CD4-positive, alpha-beta T cell (primary cell): ENCODE measurements at regions not wholly inside any gene's neighbourhood (a gene's known extent, or its start where the extent isn't known, plus 50 kb on each side); places are given as distances from the start of the nearest gene placed in this dataset.

ENCODE experiments used
- ATAC-seq: fragments of 200-7000 bp; cut with Tn5 transposase; one replicate; pipeline ENCODE4 v1.10.0; 2022; ENCODE audit warnings: mild to moderate bottlenecking; ENCODE audit not compliant: poor library complexity
- CTCF ChIA-PET: fragments of 350-600 bp; sonication (Branson Sonifier 250); formaldehyde crosslinking; loops from one replicate; lab custom pipeline; 2021; ENCODE audit warnings: antibody characterized with exemption, inconsistent platforms; lab: Charles Lee
- POLR2A ChIA-PET: fragments of 350-600 bp; sonication (Branson Sonifier 250); formaldehyde crosslinking; loops from one replicate; lab custom pipeline; 2021; ENCODE audit warnings: antibody characterized with exemption, inconsistent platforms; lab: Charles Lee
- DNase-seq, 14 experiments: peaks; one replicate each; pipeline ENCODE4 v3.0.0-alpha.2; 2013 to 2020; ENCODE audit warnings: mixed read lengths in 2 of 14
- H3K27ac ChIP-seq, 2 donors: one replicate each; pipeline versions ENCODE4 v1.5.1 to v1.7.0; 2013; ENCODE audit warnings: low read length in 2 of 2, low read depth in 1 of 2, mild to moderate bottlenecking in 1 of 2
- H3K27me3 ChIP-seq, 2 experiments: 1 replicate in 1 of 2; 2 replicates in 1 of 2; pipeline versions ENCODE4 v1.6.1 to v1.7.0; 2013; ENCODE audit warnings: low read length in 2 of 2, control low read depth in 1 of 2, mild to moderate bottlenecking in 1 of 2, moderate library complexity in 1 of 2; ENCODE audit not compliant: insufficient read depth in 2 of 2, control insufficient read depth in 1 of 2
- H3K36me3 ChIP-seq: one replicate; pipeline ENCODE4 v1.6.1; 2013; ENCODE audit warnings: low read length, control low read depth; ENCODE audit not compliant: insufficient read depth
- H3K4me1 ChIP-seq: one replicate; pipeline ENCODE4 v1.6.1; 2013; ENCODE audit warnings: low read length, control low read depth; ENCODE audit not compliant: insufficient read depth
- H3K4me3 ChIP-seq: one replicate; pipeline ENCODE4 v1.5.1; 2013; ENCODE audit warnings: mild to moderate bottlenecking, low read length, moderate library complexity
- H3K9me3 ChIP-seq, 2 experiments: 1 replicate in 1 of 2; 2 replicates in 1 of 2; pipeline versions ENCODE4 v1.6.1 to v1.7.0; 2013; ENCODE audit warnings: low read length in 2 of 2, mild to moderate bottlenecking in 2 of 2, control low read depth in 1 of 2, moderate library complexity in 1 of 2; ENCODE audit not compliant: control insufficient read depth in 1 of 2, insufficient read depth in 1 of 2
- H3K27ac Mint-ChIP-seq: one replicate; pipeline ENCODE4 v1.8.0; 2020; ENCODE audit warnings: mixed read lengths
- H3K27me3 Mint-ChIP-seq: one replicate; pipeline ENCODE4 v1.8.0; 2021; ENCODE audit warnings: mixed read lengths
- H3K36me3 Mint-ChIP-seq: one replicate; pipeline ENCODE4 v1.8.0; 2021; ENCODE audit warnings: low read depth, mixed read lengths
- H3K4me1 Mint-ChIP-seq: one replicate; pipeline ENCODE4 v1.8.0; 2021; ENCODE audit warnings: low read depth, mixed read lengths
- H3K4me3 Mint-ChIP-seq: one replicate; pipeline ENCODE4 v1.8.0; 2020; ENCODE audit warnings: mild to moderate bottlenecking, mixed read lengths
- H3K9me3 Mint-ChIP-seq: one replicate; pipeline ENCODE4 v1.8.0; 2020; ENCODE audit warnings: mixed read lengths
- intact Hi-C, 2 experiments: fragments of 100-400 bp; cut with DNase I in 1 of 2; cut with micrococcal nuclease in 1 of 2; formaldehyde crosslinking; loops; one replicate each; pipeline versions ENCODE4 v1.15.1 to v1.9.0; 2023 to 2025; cut with DNase I, micrococcal nuclease
- TF ChIP-seq, protein P1 (sequence below): fragments of 200-600 bp; IDR thresholded peaks from one replicate; pipeline ENCODE4 v1.8.0; 2022; ENCODE audit warnings: antibody characterized with exemption, mild to moderate bottlenecking

DNA sequence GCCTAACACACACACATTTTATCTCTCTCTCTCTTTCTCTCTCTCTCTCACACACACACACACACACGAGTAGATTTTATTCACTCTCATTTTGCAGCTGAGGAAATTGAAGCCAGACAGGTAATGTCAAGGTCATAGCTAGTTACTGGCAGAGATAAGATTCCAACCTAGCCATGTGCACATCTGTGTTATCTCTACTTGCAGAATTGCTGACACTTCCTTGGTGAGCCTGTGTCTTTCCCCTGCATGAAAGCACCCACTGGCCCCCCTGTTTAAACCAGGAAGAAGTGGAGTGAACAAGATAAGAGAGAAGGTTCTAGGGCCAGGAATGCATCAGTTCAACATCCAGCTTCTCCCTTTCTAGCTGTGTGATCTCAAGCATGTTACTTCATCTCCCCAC, 423.7 kb downstream of the TXNL1 start:
- Mint-ChIP-seq H3K27me3 (no peaks in the 10 kb centered on the region), H3K4me1 (no peaks in the 10 kb centered on the region), H3K4me3 (no peak overlapping the region), H3K9me3 (no peaks in the 10 kb centered on the region), H3K27ac (no peak overlapping the region), H3K36me3 (no peaks in the 10 kb centered on the region)
- ChIA-PET POLR2A (no interaction called here), CTCF (no interaction called here)
- Histone ChIP-seq H3K27ac (no peak overlapping the region), H3K27me3 (no peaks in the 10 kb centered on the region), H3K4me1 (no peaks in the 10 kb centered on the region), H3K4me3 (no peak overlapping the region), H3K36me3 (no peaks in the 10 kb centered on the region), H3K9me3 (no peaks in the 10 kb centered on the region)
- TF ChIP-seq, protein P1, sequence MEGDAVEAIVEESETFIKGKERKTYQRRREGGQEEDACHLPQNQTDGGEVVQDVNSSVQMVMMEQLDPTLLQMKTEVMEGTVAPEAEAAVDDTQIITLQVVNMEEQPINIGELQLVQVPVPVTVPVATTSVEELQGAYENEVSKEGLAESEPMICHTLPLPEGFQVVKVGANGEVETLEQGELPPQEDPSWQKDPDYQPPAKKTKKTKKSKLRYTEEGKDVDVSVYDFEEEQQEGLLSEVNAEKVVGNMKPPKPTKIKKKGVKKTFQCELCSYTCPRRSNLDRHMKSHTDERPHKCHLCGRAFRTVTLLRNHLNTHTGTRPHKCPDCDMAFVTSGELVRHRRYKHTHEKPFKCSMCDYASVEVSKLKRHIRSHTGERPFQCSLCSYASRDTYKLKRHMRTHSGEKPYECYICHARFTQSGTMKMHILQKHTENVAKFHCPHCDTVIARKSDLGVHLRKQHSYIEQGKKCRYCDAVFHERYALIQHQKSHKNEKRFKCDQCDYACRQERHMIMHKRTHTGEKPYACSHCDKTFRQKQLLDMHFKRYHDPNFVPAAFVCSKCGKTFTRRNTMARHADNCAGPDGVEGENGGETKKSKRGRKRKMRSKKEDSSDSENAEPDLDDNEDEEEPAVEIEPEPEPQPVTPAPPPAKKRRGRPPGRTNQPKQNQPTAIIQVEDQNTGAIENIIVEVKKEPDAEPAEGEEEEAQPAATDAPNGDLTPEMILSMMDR = no peak
- DNase-seq (no peak), ATAC-seq (no peak)
- intact Hi-C loops = no loop called here

GRCh38 chr18:56210520-56210919, 427.9 kb downstream of the TXNL1 start:
- DNase-seq = no peak
- no peaks in the 10 kb centered on the region for H3K4me1 ChIP-seq
- H3K36me3 Mint-ChIP-seq = no peaks in the 10 kb centered on the region
- no peaks in the 10 kb centered on the region for H3K9me3 ChIP-seq
- H3K27ac Mint-ChIP-seq = no peak overlapping the region
- ATAC-seq = no peak
- no peaks in the 10 kb centered on the region for H3K4me1 Mint-ChIP-seq
- H3K36me3 ChIP-seq = no peaks in the 10 kb centered on the region
- POLR2A ChIA-PET = no interaction called here
- no peaks in the 10 kb centered on the region for H3K27me3 ChIP-seq
- H3K9me3 Mint-ChIP-seq = no peaks in the 10 kb centered on the region
- intact Hi-C loops = no loop called here
- no peak overlapping the region for H3K4me3 ChIP-seq
- CTCF ChIA-PET = no interaction called here
- TF ChIP-seq, protein P1 = no peak
- no peak overlapping the region for H3K27ac ChIP-seq
- H3K27me3 Mint-ChIP-seq = no peaks in the 10 kb centered on the region
- no peak overlapping the region for H3K4me3 Mint-ChIP-seq

GRCh38 chr18:56207989-56208388, 430.4 kb downstream of the TXNL1 start:
- ATAC-seq (no peak), DNase-seq (no peak)
- no peaks in the 10 kb centered on the region for H3K27me3 Mint-ChIP-seq
- H3K4me3 ChIP-seq = no peak overlapping the region
- H3K27ac ChIP-seq = no peak overlapping the region
- H3K36me3 ChIP-seq = no peaks in the 10 kb centered on the region
- ChIA-PET POLR2A (no interaction called here), CTCF (no interaction called here)
- no peaks in the 10 kb centered on the region for H3K9me3 Mint-ChIP-seq
- peaks cover 0 to 5% of the 10 kb centered on the region in 2 experiments for H3K9me3 ChIP-seq
- no peaks in the 10 kb centered on the region for H3K27me3 ChIP-seq
- no peaks in the 10 kb centered on the region for H3K36me3 Mint-ChIP-seq
- intact Hi-C loops = no loop called here
- no peak overlapping the region for H3K4me3 Mint-ChIP-seq
- H3K4me1 ChIP-seq = no peaks in the 10 kb centered on the region
- no peak overlapping the region for H3K27ac Mint-ChIP-seq
- no peaks in the 10 kb centered on the region for H3K4me1 Mint-ChIP-seq
- TF ChIP-seq, protein P1 = no peak
